ENCODE measurements at regions not wholly inside any gene's neighbourhood (a gene's known extent, or its start where the extent isn't known, plus 50 kb on each side); places are given as distances from the start of the nearest gene placed in this dataset.

GRCh38 chr2:59947209-59947608 lies 606.2 kb downstream of the BCL11A start:
- Histone ChIP-seq H3K27ac (ENCODE audit: control insufficient read depth, insufficient read depth) (no peak overlapping the region), H3K9me3 (replicated peaks; ENCODE audit: control insufficient read depth, insufficient read depth, low read length) (no peaks in the 10 kb centered on the region), H3K4me3 (no peak overlapping the region), H3K9ac (ENCODE audit: control insufficient read depth, insufficient read depth, low read length) (no peak overlapping the region), H4K20me1 (ENCODE audit: control insufficient read depth, insufficient read depth) (no peaks in the 10 kb centered on the region), H3K4me1 (ENCODE audit: control insufficient read depth, insufficient read depth, low read length) (no peaks in the 10 kb centered on the region), H3K4me2 (ENCODE audit: control insufficient read depth, insufficient read depth) (no peak overlapping the region), H3K36me3 (ENCODE audit: control insufficient read depth in 2 of 2, insufficient read depth in 2 of 2, low read length in 1 of 2) (no peaks in the 10 kb centered on the region), H3K79me2 (ENCODE audit: control insufficient read depth, insufficient read depth, low read length) (no peaks in the 10 kb centered on the region), H3K27me3 (replicated peaks in 1 of 2; ENCODE audit: control insufficient read depth in 2 of 2, insufficient read depth in 2 of 2, low read length in 1 of 2) (no peaks in the 10 kb centered on the region; a peak in 1 of 4 replicates), H2AFZ (ENCODE audit: control insufficient read depth, low read depth, low read length) (no peak overlapping the region)
- intact Hi-C loops (cut with micrococcal nuclease; ENCODE audit: unreplicated experiment) (no loop called here), in situ Hi-C loops (cut with MboI) (no loop called here)
- 42% methylated on average over 3 of the region's 3 CpGs for WGBS (ENCODE audit: insufficient coverage, insufficient replicate concordance, low lambda C conversion rate, missing lambda C conversion rate)
- ATAC-seq, result no peak
- no peak for FAIRE-seq
- no peak for TF ChIP-seq MXI1 (IDR thresholded peaks at IDR 0.05; ENCODE audit: low read depth, low read length)
- no peak for TF ChIP-seq JUND (IDR thresholded peaks at IDR 0.05; ENCODE audit: low read depth, low read length)
- TF ChIP-seq SMAD5 (IDR thresholded peaks at IDR 0.05; ENCODE audit: low read depth), result no peak
- TF ChIP-seq TCF12 (IDR thresholded peaks at IDR 0.05; ENCODE audit: low read depth, low read length), result no peak
- no peak for TF ChIP-seq MAX (IDR thresholded peaks at IDR 0.05; ENCODE audit: low read depth, low read length)
- TF ChIP-seq MTA3 (IDR thresholded peaks at IDR 0.05; ENCODE audit: borderline replicate concordance, low read length), result no peak
- TF ChIP-seq TCF3 (IDR thresholded peaks at IDR 0.05; ENCODE audit: borderline replicate concordance, insufficient read depth, low read depth, low read length), result no peak
- TF ChIP-seq MYB (IDR thresholded peaks at IDR 0.05; ENCODE audit: borderline replicate concordance, low read depth, low read length), result no peak
- no peak for TF ChIP-seq IRF5 (IDR thresholded peaks at IDR 0.05; ENCODE audit: borderline replicate concordance)
- no peak for TF ChIP-seq MEF2B (IDR thresholded peaks at IDR 0.05; ENCODE audit: partially characterized antibody, poor library complexity, severe bottlenecking)
- TF ChIP-seq RAD21 (IDR thresholded peaks at IDR 0.05; ENCODE audit: insufficient read depth, low read depth, low read length), result no peak
- no peak for TF ChIP-seq RBBP5 (conservative IDR thresholded peaks at IDR 0.05)
- no peak for TF ChIP-seq IRF4 (IDR thresholded peaks at IDR 0.05; ENCODE audit: low read depth, low read length)
- TF ChIP-seq SRF (IDR thresholded peaks at IDR 0.05; ENCODE audit: low read depth in 2 of 2, low read length in 2 of 2), result no peak
- TF ChIP-seq BCL11A (IDR thresholded peaks at IDR 0.05; ENCODE audit: low read depth, low read length), result no peak
- TF ChIP-seq PML (IDR thresholded peaks at IDR 0.05; ENCODE audit: low read length), result no peak
- TF ChIP-seq JUNB (IDR thresholded peaks at IDR 0.05), result no peak
- no peak for TF ChIP-seq MYC (IDR thresholded peaks at IDR 0.05; ENCODE audit: insufficient read depth, insufficient read length, insufficient replicate concordance, low read length, severe bottlenecking)
- no peak for TF ChIP-seq CBX5 (IDR thresholded peaks at IDR 0.05; ENCODE audit: low read depth)
- ChIA-PET RAD21 (ENCODE audit: unreplicated experiment) (no interaction called here), SMC1A (ENCODE audit: uncharacterized antibody, unreplicated experiment) (no interaction called here), POLR2A (no interaction called here), CTCF (no interaction called here)
- no peak for DNase-seq (ENCODE audit: low read depth, low spot score)
- BruUV-seq (replicated peaks), result no TSS peak

Data from GM12878 (cell line).